Gastroesophageal sphincter (tissue), 3 donors: ENCODE measurements at regions not wholly inside any gene's neighbourhood (a gene's known extent, or its start where the extent isn't known, plus 50 kb on each side); places are given as distances from the start of the nearest gene placed in this dataset.

ENCODE experiments used
- EP300 ChIP-seq: sonication (generic); formaldehyde crosslinking; IDR thresholded peaks from one replicate; pipeline ENCODE4 v1.6.1; 2017; ENCODE audit warnings: antibody characterized with exemption, mild to moderate bottlenecking
- POLR2A ChIP-seq, 2 donors: fragments of 450-650 bp; IDR thresholded peaks; one replicate each; pipeline ENCODE4 v1.6.1; 2017; ENCODE audit warnings: antibody characterized with exemption in 2 of 2, mild to moderate bottlenecking in 2 of 2, moderate library complexity in 1 of 2
- POLR2AphosphoS5 ChIP-seq: sonication (generic); formaldehyde crosslinking; IDR thresholded peaks from one replicate; pipeline ENCODE4 v1.6.1; 2017; ENCODE audit warnings: antibody characterized with exemption
- TF ChIP-seq, protein P1 (sequence below), 4 experiments: fragments of 200-600 bp in 2 of 4; fragments of 450-650 bp in 2 of 4; sonication (generic) in 1 of 4; IDR thresholded peaks; one replicate each; pipeline ENCODE4 v1.5.1; 2017 to 2019; ENCODE audit warnings: antibody characterized with exemption in 4 of 4, mild to moderate bottlenecking in 2 of 4, moderate library complexity in 2 of 4

DNA sequence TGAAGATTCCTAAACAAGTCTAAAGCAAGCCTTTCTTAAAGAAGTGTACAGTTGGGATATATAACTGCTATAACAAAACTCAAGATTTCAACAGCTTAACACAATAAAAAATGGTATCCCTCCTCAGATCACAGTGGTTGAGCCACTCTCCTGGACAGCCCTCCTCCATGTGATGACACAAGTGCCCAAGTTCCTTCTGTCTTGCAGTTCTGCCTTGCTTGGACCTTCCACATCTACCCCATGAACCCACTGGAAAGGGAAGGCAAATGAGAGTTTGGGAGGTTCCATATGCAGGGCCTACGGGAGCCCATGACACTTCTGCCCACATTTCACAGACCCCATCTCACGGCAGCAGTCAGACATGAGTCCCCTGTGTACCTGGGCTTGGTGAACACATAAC lies 659.2 kb downstream of the UQCRFS1 start:
- TF ChIP-seq, protein P1, sequence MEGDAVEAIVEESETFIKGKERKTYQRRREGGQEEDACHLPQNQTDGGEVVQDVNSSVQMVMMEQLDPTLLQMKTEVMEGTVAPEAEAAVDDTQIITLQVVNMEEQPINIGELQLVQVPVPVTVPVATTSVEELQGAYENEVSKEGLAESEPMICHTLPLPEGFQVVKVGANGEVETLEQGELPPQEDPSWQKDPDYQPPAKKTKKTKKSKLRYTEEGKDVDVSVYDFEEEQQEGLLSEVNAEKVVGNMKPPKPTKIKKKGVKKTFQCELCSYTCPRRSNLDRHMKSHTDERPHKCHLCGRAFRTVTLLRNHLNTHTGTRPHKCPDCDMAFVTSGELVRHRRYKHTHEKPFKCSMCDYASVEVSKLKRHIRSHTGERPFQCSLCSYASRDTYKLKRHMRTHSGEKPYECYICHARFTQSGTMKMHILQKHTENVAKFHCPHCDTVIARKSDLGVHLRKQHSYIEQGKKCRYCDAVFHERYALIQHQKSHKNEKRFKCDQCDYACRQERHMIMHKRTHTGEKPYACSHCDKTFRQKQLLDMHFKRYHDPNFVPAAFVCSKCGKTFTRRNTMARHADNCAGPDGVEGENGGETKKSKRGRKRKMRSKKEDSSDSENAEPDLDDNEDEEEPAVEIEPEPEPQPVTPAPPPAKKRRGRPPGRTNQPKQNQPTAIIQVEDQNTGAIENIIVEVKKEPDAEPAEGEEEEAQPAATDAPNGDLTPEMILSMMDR (IDR thresholded peaks at IDR 0.05): no peak
- TF ChIP-seq EP300: no peak
- TF ChIP-seq POLR2A (IDR thresholded peaks at IDR 0.05): no peak
- TF ChIP-seq POLR2AphosphoS5: no peak
